Right lobe of liver (tissue), 6 donors: ENCODE measurements at regions not wholly inside any gene's neighbourhood (a gene's known extent, or its start where the extent isn't known, plus 50 kb on each side); places are given as distances from the start of the nearest gene placed in this dataset.

Experiments used
- ATAC-seq, 4 donors: fragments of 200-7000 bp; cut with Tn5 transposase; one replicate each; pipeline ENCODE4 v1.9.1; 2020; ENCODE audit warnings: mild to moderate bottlenecking in 4 of 4, moderate library complexity in 4 of 4
- DNase-seq, 3 donors: peaks; one replicate each; pipeline ENCODE4 v3.0.0-alpha.2; 2020
- H3K27ac ChIP-seq, 3 donors: fragments of 200-600 bp; one replicate each; pipeline ENCODE4 v1.8.0; 2022
- H3K27me3 ChIP-seq, 2 donors: fragments of 200-600 bp; one replicate each; pipeline ENCODE4 v1.8.0; 2022
- H3K36me3 ChIP-seq, 4 donors: fragments of 200-600 bp; sonication (generic) in 1 of 4; one replicate each; pipeline versions ENCODE4 v1.5.1 to v1.8.0; 2017 to 2022; ENCODE audit warnings: control low read depth in 1 of 4
- H3K4me1 ChIP-seq, 4 donors: fragments of 200-600 bp; sonication (generic) in 1 of 4; one replicate each; pipeline versions ENCODE4 v1.5.1 to v1.8.0; 2017 to 2022; ENCODE audit warnings: control low read depth in 1 of 4
- H3K4me3 ChIP-seq, 3 donors: fragments of 200-600 bp; one replicate each; pipeline ENCODE4 v1.8.0; 2022
- H3K9me3 ChIP-seq, 4 donors: fragments of 200-600 bp; sonication (generic) in 1 of 4; one replicate each; pipeline versions ENCODE4 v1.5.1 to v1.8.0; 2017 to 2022; ENCODE audit warnings: control low read depth in 1 of 4
- POLR2A ChIP-seq: fragments of 450-650 bp; IDR thresholded peaks from one replicate; pipeline ENCODE4 v1.6.1; 2017; ENCODE audit warnings: antibody characterized with exemption, mild to moderate bottlenecking
- WGBS: methylation state at CpG from one replicate; pipeline ENCODE4 v1.1.6; 2018; ENCODE audit warnings: low coverage, low lambda C conversion rate; ENCODE audit not compliant: insufficient coverage; ENCODE audit errors: missing lambda C conversion rate; 5-methylcytosine and 5-hydroxymethylcytosine counted together
- intact Hi-C, 2 donors: fragments of 100-400 bp; cut with DNase I; formaldehyde crosslinking; loops; one replicate each; pipeline versions ENCODE4 v1.11.2 to v1.14.1; 2022
- TF ChIP-seq, protein P1 (sequence below), 4 donors: fragments of 200-600 bp in 3 of 4; fragments of 450-650 bp in 1 of 4; IDR thresholded peaks; one replicate each; pipeline versions ENCODE4 v1.5.1 to v1.8.0; 2016 to 2022; ENCODE audit warnings: antibody characterized with exemption in 4 of 4, mild to moderate bottlenecking in 2 of 4
- donor health status: DM: no; HTN: yes; CAD: no.
- donor health status: DM: no; HTN: no; CAD: no.
- donor health status: DM: no; HTN: no; CAD: no.
- donor health status: DM: no; HTN: yes; CAD: no.
- donor health status: DM: no; HTN: yes; CAD: no.

DNA sequence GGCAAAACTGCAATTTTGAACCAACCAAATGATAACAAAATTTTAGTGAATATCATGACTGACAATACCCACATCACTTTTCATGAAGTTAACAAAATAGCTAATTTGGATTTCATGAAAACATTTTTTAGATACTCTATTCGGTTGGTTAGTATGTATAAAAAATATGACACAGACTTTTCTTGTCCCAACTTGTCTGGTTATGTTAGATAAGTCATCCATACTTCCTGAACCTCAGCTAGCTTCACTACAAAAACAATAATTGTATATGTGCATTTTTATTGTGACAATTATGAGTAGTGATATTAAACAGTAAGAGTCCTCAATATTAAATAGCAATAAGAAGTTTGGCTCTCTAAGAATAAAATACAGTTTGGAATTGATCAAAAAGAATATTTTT is 408.1 kb upstream of the DSEL start:
- 13% methylated on average over 1 of the region's 1 CpG for WGBS
- no peak for ATAC-seq
- DNase-seq: no peak

DNA sequence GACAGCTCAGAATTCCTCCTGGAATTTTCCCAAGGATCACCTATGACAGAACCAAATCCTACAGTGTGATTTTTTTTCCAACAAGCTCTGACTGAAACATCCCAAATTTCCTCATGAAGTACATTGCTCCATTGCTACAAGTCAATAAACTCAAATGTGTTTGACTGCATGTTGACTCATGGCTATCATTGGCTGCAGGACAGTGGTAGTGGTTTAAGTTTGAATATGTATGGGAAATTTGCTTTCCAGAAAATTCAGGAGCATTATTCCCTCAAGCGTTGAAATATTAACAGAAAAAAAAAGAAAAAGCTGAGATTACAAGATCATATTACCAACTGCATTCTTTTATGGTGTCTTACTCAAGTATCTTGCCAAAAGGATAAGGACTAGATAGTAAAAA is 402.8 kb upstream of the DSEL start:
- H3K4me1 ChIP-seq: no peaks in the 10 kb centered on the region
- WGBS: 100% methylated on average over 1 of the region's 1 CpG
- H3K27ac ChIP-seq: no peak overlapping the region
- intact Hi-C loops: no loop called here
- H3K4me3 ChIP-seq: no peak overlapping the region
- DNase-seq (no peak), ATAC-seq (no peak)
- TF ChIP-seq, protein P1, sequence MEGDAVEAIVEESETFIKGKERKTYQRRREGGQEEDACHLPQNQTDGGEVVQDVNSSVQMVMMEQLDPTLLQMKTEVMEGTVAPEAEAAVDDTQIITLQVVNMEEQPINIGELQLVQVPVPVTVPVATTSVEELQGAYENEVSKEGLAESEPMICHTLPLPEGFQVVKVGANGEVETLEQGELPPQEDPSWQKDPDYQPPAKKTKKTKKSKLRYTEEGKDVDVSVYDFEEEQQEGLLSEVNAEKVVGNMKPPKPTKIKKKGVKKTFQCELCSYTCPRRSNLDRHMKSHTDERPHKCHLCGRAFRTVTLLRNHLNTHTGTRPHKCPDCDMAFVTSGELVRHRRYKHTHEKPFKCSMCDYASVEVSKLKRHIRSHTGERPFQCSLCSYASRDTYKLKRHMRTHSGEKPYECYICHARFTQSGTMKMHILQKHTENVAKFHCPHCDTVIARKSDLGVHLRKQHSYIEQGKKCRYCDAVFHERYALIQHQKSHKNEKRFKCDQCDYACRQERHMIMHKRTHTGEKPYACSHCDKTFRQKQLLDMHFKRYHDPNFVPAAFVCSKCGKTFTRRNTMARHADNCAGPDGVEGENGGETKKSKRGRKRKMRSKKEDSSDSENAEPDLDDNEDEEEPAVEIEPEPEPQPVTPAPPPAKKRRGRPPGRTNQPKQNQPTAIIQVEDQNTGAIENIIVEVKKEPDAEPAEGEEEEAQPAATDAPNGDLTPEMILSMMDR (IDR thresholded peaks at IDR 0.05): no peak
- TF ChIP-seq POLR2A: no peak
- no peaks in the 10 kb centered on the region for H3K9me3 ChIP-seq
- no peaks in the 10 kb centered on the region for H3K36me3 ChIP-seq
- H3K27me3 ChIP-seq: no peaks in the 10 kb centered on the region

More for the DNA sequence above, 408.1 kb upstream of the DSEL start:
- Histone ChIP-seq H3K36me3 (no peaks in the 10 kb centered on the region), H3K9me3 (no peaks in the 10 kb centered on the region), H3K27me3 (no peaks in the 10 kb centered on the region), H3K4me1 (no peaks in the 10 kb centered on the region), H3K27ac (no peak overlapping the region), H3K4me3 (no peak overlapping the region)
- intact Hi-C loops: no loop called here
- TF ChIP-seq, protein P1 (IDR thresholded peaks at IDR 0.05): no peak

DNA sequence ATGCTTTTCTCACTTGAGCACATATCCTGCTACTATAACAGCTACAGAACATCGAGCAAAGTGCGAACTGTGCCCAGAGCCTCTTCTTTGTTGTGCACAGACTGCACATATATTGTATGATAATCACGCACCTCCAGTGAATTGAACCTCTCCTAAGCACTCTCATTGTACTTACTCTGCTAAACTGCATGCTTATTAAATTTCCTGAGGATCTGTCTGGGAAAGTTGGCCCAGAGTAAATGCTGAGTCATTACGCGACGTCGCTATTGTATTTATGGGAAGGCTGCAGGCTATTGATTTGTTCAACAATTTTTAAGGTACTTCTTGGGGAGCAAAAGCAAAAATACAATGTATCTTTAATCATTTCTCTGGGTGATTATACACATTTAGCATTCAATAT is 399.6 kb upstream of the DSEL start:
- no peak overlapping the region for H3K27ac ChIP-seq
- no peaks in the 10 kb centered on the region for H3K9me3 ChIP-seq
- H3K36me3 ChIP-seq: no peaks in the 10 kb centered on the region
- no peaks in the 10 kb centered on the region for H3K27me3 ChIP-seq
- TF ChIP-seq, protein P1 (IDR thresholded peaks at IDR 0.05): no peak
- no peak for TF ChIP-seq POLR2A
- ATAC-seq (no peak), DNase-seq (no peak)
- H3K4me3 ChIP-seq: no peak overlapping the region
- intact Hi-C loops: no loop called here
- no peaks in the 10 kb centered on the region for H3K4me1 ChIP-seq
- 73% methylated on average over 5 of the region's 7 CpGs for WGBS

DNA sequence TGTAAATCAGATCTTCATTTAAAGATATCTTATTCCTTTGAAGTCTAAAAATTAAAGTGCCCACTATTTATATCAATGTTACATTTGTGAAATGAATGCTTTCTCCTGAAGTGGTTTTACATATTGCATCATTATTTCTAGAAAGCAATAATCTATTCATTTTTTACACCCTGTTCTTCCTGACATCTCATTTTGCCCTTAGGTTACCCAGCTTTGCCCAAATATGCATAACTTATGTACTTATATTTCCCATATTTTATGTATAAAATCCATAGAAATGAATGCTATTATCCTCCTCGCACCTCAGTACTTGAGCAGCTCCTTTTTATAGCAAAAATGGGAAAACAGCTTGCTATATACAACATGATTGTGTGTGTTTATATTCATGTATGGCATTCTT is 396.5 kb upstream of the DSEL start:
- Histone ChIP-seq H3K9me3 (no peaks in the 10 kb centered on the region), H3K27ac (no peak overlapping the region), H3K27me3 (no peaks in the 10 kb centered on the region), H3K4me3 (no peak overlapping the region), H3K36me3 (no peaks in the 10 kb centered on the region), H3K4me1 (no peaks in the 10 kb centered on the region)
- WGBS: 32% methylated on average over 1 of the region's 1 CpG
- TF ChIP-seq POLR2A: no peak
- TF ChIP-seq, protein P1 (IDR thresholded peaks at IDR 0.05): no peak
- intact Hi-C loops: no loop called here
- DNase-seq (no peak), ATAC-seq (no peak)

DNA sequence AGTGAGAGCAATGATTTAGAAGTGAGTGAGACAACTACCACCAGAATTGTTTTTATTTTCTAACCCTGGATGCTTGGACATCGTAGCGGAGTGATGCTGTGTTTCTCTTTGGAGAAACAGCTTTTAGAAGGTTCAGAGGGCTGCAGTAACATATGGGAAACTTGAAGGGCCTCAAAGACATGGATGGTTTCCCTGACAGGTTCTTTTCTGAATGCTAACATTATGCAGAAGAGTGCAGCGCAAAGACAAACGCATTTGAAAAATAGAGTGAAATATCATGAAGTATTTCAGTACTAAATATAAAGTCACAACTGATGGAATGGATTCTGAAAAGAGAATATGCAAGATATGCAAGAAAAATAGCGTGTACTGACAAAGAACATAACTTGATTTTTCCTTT is 385.1 kb upstream of the DSEL start:
- intact Hi-C loops: no loop called here
- no peak overlapping the region for H3K4me3 ChIP-seq
- H3K27ac ChIP-seq: no peak overlapping the region
- WGBS: 73% methylated on average over 5 of the region's 5 CpGs
- TF ChIP-seq, protein P1 (IDR thresholded peaks at IDR 0.05): no peak
- TF ChIP-seq POLR2A: no peak
- no peaks in the 10 kb centered on the region for H3K9me3 ChIP-seq
- peaks cover 0 to 3% of the 10 kb centered on the region in 2 donors for H3K27me3 ChIP-seq
- DNase-seq (no peak), ATAC-seq (no peak)
- no peaks in the 10 kb centered on the region for H3K4me1 ChIP-seq
- H3K36me3 ChIP-seq: no peaks in the 10 kb centered on the region
